ENCODE measurements at regions not wholly inside any gene's neighbourhood (a gene's known extent, or its start where the extent isn't known, plus 50 kb on each side); places are given as distances from the start of the nearest gene placed in this dataset.

- DNase-seq (ENCODE audit: low read depth, low spot score): no peak
- TF ChIP-seq CTCF (IDR thresholded peaks at IDR 0.05; ENCODE audit: low read depth, low read length): no peak
- in situ Hi-C loops (cut with HindIII; ENCODE audit: low sequenced_read_pairs): no loop called here
- no peak overlapping the region for H3K4me3 ChIP-seq (ENCODE audit: low read depth, low read length)
These were observed 73.5 kb upstream of the CACNA2D1 start for GRCh38 chr7:82517050-82517449.

GRCh38 chr7:82511542-82511941 is 68.0 kb upstream of the CACNA2D1 start:
- H3K4me3 ChIP-seq (ENCODE audit: low read depth, low read length): no peak overlapping the region
- no peak for TF ChIP-seq CTCF (IDR thresholded peaks at IDR 0.05; ENCODE audit: low read depth, low read length)
- in situ Hi-C loops (cut with HindIII; ENCODE audit: low sequenced_read_pairs): no loop called here
- no peak for DNase-seq (ENCODE audit: low read depth, low spot score)

GRCh38 chr7:82507976-82508677 is 64.5 kb upstream of the CACNA2D1 start:
- TF ChIP-seq CTCF (IDR thresholded peaks at IDR 0.05; ENCODE audit: low read depth, low read length): no peak
- in situ Hi-C loops (cut with HindIII; ENCODE audit: low sequenced_read_pairs): no loop called here
- H3K4me3 ChIP-seq (ENCODE audit: low read depth, low read length): no peak overlapping the region
- no peak for DNase-seq (ENCODE audit: low read depth, low spot score)

GRCh38 chr7:82507365-82507975 is 63.9 kb upstream of the CACNA2D1 start:
- no peak for TF ChIP-seq CTCF (IDR thresholded peaks at IDR 0.05; ENCODE audit: low read depth, low read length)
- DNase-seq (ENCODE audit: low read depth, low spot score): no peak
- H3K4me3 ChIP-seq (ENCODE audit: low read depth, low read length): no peak overlapping the region
- in situ Hi-C loops (cut with HindIII; ENCODE audit: low sequenced_read_pairs): no loop called here

GRCh38 chr7:82506702-82507101 is 63.1 kb upstream of the CACNA2D1 start:
- DNase-seq (ENCODE audit: low read depth, low spot score): no peak
- in situ Hi-C loops (cut with HindIII; ENCODE audit: low sequenced_read_pairs): no loop called here
- TF ChIP-seq CTCF (IDR thresholded peaks at IDR 0.05; ENCODE audit: low read depth, low read length): no peak
- H3K4me3 ChIP-seq (ENCODE audit: low read depth, low read length): no peak overlapping the region

GRCh38 chr7:82506208-82506607 is 62.6 kb upstream of the CACNA2D1 start:
- no peak for DNase-seq (ENCODE audit: low read depth, low spot score)
- in situ Hi-C loops (cut with HindIII; ENCODE audit: low sequenced_read_pairs): no loop called here
- H3K4me3 ChIP-seq (ENCODE audit: low read depth, low read length): no peak overlapping the region
- TF ChIP-seq CTCF (IDR thresholded peaks at IDR 0.05; ENCODE audit: low read depth, low read length): no peak
